ENCODE measurements at regions not wholly inside any gene's neighbourhood (a gene's known extent, or its start where the extent isn't known, plus 50 kb on each side); places are given as distances from the start of the nearest gene placed in this dataset.

DNA sequence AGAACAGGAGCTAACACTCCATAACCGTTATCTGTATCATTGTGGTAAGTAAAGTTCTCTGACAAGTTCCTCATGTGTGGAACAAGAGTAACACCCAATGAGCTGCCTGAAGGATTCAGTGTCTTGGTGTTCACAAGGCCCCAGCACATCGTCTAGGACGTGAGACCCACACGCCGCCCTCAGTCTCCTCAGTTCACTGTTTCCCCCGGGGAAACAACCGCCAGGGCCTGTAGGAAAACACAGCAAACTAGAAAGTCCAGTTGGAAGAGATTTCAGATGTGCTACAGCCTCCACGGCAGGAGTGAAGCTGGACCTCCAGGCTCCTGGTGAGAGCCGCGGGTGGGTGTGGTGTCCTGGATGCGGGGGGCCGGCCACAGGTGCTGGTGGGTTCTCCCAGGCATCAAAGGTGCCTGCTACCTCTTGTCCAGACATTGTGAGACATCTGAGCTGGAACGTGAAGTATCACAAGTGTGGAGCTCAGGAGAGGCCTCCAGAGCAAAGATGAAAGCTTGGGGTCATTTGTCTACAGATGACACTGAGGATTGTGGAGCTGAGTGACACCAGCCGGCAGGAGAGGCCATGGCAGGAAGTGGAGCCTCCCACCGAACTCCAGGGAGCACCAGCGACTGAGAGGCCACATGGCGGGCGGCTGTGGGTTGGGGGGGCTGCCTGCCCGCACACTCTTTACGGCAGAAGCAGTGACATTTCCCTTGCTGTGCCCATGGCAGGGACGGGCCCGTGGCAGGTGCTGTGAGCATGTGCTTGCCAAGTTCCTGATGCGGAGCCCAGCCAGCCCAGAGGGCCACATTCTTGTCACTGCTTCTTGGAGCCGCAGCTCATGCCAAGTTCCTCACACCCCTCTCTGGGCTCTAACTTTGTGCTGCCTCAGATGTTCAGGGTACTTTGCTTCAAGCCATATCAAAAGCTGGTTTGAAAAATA lies 131.2 kb downstream of the TMEM18 start:
- no peak for DNase-seq

DNA sequence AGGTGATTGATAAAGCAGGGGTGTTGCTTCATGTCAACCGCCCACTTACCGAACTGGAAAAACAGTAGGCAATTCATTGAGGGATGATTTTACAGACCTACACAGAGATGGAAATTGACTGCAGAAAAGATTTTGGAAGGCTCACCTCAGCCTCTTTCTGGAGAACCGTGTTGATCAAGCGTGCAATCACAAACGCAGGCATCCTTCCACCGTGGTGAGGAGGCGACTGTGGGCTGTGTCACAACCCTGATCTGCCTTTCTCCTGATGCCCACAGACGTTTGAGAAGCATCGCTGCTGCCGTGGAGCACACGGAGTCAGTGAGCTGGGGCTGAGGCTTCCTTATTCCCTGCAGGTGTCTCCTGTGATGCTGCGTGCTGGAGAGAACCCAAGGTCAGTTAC lies 132.0 kb downstream of the TMEM18 start:
- no peak for DNase-seq

DNA sequence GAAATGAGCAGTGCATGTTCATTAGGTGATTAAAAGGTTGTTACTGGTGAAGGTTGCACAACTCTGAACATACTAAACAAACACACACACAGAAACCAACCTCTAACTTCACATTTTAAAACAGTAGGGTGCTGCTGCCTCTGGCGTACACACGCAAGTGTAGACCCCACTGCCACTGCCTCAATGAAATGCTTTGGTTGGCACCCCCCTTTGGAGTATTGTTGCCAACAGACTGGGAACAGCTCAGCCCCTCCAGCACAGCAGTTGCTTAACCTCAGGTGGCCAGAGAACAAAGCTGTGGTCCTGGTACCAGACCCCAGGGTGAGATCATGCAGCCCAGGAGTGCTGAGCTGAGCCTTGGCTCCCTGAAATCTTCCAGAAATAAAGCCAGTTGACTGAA lies 138.6 kb downstream of the TMEM18 start:
- no peak for DNase-seq

DNA sequence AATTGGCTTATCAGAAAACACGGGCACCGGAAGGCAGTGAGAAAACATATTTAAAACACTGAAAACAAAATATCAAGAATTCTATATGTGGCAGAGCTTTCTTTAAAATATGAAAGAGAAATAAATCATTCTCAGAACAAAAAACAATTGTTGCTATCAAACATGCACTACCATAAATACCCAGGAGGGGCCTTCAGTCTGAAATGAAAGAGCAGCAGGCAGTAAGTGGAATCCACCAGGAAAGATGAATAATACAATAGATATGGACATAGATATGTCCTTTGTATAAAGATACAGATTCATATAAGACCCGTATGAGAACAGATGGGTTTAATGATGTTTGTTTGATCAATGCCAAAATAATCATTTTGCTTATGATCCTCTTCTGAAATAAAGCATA lies 142.0 kb downstream of the TMEM18 start:
- no peak for DNase-seq

DNA sequence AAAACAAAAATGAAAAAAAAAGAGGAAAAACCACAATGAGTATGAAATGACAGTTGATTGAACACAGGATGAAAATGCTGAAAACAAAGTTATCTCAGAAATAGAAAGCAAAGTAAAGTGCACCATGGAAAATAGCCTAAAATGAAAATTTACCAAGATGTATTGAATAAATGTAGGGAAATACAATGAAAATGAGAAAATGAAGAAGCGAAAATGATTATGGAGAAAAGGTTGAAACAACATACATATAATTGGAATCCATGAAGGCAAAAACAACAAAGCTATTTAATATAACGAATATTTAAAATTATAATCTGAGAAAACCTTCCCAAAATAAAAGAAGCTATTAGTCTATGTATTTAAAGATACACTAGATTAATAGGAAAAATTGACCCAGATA lies 147.4 kb downstream of the TMEM18 start:
- DNase-seq = no peak

DNA sequence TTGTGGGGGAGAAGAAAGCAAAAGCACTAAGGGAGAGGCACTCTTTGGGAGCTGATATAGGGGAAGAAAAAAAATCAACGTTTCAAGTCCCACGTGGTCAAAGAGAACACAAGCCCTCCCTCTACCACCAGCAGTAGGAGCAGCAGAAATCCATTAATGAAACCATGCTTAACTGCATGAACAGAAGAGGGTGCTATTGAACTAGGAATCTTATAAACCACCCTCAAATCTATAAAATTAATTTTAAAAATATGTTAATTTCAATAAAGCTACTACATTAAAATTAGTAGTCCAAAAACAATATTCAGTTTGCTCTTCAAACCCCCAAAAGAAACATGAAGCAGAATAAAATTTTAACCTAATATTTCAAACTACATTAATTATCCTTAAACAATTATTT lies 147.8 kb downstream of the TMEM18 start:
- no peak for DNase-seq

DNA sequence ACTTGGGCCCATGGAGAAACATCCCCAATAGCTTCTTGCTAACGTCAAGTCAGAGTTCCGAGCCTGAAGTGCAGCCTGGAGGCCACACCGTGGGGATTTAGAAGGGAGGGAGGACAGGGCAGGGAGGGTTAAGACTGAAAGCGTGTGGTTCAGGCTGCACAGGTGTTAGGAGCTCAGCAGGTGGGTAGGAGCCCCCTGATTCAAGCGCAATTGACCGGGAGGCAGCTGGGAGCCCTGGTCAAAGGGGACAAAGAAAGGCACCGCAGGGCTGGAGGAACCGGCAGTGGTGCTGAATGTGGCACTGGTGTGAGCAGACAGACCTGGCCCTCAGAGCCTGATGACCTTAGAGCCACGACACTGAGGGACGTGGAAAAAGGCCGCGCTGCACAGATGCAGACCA lies 149.6 kb downstream of the TMEM18 start:
- no peak for DNase-seq

DNA sequence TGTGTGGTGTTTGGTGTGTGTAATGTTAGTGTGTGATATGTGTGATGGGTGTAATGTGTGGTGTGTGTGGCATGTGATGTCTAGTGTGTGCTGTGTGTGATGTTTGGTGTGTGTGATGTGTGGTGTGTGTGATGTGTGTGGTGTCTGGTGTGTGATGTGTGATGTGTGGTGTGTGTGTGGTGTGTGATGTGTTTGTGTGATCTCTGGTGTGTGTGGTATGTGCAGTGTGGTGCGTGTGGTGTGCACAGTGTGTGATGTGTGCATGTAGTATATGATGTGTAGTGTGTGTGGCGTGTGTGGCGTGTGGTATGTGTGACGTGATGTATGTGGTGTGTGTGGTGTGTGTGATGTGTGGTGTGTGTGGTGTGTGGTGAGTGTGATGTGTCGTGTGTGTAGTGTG lies 150.3 kb downstream of the TMEM18 start:
- no peak for DNase-seq

DNA sequence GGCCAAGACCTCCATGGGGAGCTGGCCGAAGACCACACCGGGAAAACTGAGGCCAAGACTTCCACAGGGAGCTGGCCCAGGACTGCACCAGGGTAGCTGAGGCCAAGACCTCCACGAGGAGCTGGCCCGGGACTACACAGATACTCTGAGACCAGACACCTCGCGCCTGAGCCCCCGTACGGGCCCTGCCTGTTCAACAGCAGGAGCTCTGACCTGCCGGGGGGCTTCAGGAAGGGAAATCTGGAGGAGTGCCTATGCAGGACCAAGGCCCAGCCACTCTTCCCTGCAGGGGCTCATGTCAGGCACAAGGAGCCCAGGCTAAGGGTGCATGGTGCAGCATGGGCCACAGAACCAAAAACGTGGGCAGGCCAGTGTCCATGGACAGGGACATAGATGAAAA lies 151.6 kb downstream of the TMEM18 start:
- no peak for DNase-seq

DNA sequence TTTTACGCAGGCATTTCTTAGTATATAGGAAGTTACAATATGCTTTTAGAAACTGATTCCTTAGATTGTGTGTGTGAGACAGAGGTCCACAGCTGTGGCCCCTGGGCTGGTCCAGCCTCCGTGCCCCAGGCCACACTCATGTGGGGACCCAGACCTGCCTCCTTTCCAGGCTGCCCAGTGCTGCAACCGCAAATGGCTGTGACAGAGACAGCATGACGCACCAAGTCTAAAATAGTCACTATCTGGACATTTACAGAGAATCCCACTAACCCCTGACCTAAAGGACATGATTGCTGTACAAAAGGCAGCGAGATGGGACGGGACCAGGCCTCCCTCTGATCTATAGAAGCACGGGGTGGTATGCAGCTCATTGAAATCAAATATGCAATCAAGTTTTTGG lies 152.2 kb downstream of the TMEM18 start:
- DNase-seq = no peak

DNA sequence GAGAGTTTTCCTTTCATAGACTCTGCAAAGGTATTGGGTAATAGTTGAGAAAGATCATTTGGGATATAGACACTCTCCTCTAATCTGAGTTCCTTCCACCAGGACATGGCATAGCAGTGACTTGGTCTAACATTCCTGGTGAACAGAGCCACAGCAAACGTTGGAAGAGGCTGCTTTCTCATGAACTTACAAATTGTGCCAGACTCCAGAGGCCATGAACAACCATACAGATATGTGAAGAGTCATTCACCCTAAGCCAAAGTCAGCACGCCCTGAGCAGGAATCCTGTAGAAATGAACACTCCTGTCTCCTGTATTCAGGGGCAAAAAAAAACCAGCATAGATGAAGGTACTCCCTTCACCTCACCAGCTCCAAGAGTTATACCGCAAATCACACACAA lies 152.8 kb downstream of the TMEM18 start:
- no peak for DNase-seq

DNA sequence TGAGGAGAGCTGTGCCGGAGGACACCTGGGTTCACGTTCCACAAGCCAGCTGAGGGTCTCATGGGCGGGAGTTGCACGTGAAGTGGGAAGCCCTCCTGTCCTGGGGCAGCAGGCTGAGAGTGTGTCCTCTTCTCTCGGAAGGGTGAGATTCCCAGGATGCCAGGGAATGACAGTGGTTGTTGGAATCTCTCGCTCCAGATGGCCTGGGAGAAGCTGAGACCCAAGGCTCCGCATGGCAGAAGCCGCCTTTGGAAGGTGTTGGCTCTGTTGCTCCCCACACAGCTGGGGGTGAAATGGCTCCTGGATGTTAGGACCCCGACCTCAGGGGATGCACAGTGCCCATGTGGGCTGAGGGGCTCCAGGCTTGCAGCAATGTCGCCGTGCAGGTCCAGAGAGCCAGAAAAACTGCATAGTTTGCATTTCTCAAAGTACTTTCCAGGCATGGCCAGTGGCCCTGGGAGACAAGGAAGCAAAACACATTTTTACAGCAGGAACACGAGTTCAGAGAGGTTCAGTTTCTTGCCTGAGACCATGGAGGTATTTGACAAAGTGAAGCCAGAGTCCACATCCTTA lies 153.4 kb downstream of the TMEM18 start:
- no peak for DNase-seq

DNA sequence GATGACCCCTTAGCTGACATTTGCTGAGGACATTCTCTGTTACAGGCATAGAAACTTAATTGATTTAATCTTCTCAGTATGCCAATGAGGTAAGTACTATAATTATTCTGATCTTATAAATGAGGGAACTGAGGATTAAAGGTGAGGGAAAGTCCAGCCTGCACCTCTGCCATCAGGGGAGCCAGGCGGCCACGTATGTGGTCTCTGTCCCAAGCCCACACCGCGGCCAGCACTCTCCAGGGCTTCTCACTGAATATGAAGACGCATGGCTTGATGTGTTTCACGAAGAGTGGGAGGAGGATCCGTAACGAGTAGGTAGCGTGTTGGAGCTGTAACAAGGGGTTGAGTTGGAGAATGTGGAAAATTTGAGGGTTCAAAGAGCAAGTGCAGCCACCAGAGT lies 154.4 kb downstream of the TMEM18 start:
- DNase-seq = no peak

DNA sequence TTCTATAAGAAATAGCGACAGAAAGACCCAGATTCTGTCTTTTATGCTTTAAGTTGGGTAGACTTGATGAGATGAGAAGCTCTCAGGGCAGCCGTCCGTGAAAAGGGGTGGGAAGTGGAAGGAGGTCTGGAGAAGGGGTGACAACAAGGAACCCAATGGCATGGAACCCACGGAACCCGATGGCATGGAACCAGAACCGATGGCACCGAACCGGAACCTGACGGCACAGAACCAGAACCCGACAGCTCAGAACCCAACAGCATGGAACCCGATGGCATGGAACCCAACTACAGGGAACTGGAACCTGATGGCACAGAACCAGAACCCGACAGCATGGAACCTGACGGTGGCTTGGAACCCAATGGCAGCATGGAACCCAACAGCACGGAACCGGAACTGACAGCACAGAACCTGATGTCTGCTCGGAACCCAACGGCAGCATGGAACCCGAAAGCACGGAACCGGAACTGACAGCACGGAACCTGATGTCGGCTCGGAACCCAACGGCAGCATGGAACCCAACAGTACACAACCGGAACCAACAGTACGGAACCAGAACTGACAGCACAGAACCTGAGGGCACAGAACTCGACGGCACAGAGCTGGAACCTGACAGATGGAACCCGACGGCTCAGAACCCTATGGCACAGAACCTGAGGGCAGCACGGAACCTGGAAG lies 155.2 kb downstream of the TMEM18 start:
- DNase-seq = no peak

DNA sequence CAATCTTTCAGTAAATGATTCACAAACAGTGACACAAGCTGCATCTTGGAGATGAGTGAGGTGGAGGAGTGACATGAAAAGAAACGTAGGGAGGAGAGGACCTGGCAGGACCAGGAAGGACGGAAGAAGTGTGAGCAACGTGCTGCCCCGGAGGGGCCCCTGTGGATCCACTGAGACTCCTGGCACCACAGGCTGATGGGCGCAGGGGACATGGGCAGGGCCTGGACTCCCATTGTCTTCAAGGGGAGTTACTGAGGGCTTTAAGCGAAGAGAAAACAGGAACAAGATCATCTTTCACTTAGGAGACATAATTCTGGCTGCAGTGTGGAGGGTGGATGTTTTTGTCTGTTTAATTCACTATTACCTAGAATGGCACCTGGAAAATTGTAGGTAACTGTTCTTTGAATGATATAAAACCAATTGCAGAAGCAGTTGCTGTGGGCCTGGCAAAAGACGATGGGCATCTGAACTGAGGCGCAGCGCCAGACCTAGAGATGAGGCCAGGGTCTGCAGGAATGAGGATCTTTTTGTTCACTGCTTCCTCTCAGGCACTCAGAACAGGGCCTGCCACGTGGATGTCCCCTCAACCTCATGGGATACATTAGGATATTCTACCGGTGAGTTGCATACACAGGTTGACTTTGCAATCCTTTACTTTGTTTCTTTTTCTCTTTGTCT lies 156.4 kb downstream of the TMEM18 start:
- DNase-seq = no peak

DNA sequence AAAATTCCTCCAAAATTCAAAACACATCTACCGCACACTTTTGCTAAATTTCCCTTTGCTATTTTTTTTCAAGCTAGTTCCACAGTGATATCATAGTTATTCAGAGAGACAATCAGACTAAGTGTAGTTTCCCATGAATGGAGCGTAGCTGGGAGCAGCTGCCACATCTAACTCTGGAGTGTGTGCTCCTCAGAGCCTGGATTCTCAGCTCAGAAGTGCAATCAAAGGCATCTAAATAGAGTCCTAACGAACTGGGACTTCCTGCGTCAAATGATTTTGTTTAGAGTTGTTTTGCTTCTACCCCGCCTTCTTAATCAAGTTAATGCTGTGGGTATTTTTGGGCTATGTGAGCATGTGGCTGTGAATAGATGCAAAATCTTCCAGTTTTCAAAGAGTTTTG lies 160.3 kb downstream of the TMEM18 start:
- DNase-seq = no peak

DNA sequence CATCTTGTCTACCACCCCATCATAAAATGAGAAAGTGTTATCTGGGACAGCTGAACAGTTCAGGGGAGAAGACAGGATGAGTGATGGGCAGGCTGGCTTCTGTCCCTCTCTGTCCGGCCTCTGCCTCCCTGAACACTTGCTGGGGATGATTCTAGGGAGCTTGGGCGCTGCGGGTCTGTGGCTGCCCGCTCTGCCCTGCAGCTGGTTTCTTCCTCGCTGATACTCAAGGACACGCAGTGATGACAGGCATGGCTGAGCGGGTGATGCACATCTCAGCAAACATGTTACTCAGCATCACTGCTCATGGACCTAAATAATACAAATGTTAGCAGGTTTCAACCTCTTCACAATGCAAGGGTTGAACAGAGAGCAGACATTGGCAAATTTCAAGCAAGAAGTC lies 161.1 kb downstream of the TMEM18 start:
- no peak for DNase-seq

DNA sequence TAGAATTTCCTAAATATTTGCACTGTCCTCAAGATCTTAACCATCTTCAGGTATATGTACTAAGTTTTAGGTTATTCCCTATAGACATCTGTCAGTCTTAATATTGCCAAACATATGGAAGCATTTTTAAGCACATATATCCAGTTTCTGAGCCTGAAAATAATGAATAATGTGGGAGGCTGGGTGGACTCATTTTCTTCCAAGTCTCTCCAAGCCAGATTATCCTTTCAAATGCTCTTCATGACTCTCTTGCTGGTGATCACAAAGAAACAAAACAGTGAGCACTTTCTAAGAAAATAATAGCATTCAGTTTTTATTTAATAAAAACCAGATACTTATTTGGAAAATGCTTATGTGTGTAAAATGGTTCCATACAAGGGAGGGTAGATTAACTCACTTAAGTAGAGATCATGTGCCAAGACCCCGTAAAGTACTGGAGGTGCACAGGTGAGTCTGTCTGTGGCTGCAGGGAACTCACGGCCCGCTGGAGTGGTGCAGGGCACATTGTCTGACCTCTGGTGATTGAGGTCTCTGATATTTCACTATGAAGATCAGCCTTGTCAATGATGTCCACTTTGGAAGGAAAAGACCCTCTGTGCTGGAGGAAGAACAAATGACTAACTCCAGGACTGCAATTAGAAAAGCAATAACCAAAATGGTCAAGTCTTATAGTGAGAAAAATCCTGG lies 161.6 kb downstream of the TMEM18 start:
- no peak for DNase-seq

DNA sequence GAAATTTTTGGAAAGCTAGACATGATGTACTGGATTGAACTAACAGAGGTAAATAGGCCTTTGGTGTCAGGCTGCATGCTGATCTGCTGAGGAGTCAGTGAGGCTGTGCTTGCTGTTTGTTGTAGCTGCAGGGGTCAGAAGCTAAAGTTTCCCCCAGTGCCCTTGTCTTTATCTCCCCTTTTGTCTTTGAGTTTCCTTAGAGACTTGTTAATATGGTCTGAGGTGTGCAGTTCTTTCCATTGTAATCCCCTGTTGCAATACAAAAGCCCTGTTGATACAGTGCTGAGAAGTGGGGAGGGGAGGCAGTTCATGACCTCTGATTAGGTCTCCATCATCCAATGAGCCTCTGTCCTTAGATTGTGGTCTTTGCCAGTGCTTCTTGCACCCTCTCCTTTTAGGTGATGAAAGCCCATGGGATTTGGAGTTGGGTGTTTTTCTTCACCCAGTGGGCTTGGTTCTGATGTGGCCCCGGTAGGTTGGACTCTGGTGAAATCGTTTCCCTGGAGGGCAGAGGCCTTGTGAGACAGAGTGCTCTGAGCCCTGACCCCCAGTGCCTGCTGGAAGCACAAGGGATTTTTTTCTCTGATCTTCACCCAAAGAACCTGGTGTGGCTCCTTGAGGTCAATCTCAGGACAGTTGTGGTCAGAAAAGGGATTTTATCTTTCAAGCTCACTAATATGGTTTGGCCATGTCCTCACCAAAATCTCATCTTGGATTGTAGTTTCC lies 163.1 kb downstream of the TMEM18 start:
- DNase-seq = no peak

DNA sequence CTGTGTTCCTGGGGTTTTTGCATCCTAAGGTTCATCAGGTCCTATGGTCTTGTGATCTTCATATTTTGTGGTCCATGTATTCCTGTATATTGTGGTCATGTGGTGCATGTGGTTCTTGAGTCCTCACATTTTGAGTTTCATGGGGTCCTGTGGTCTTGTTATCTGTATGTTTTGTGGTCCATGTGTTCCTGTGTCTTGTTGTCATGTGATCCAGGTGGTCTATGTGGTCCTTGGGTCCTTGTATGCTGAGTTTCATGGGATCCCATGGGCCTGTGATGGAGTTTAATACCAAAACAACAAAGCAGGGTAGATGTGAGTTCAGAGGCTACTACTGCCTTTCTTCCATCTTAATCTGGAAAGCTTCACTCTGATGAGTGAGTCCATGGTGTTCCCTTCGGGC lies 166.4 kb downstream of the TMEM18 start:
- DNase-seq = no peak

DNA sequence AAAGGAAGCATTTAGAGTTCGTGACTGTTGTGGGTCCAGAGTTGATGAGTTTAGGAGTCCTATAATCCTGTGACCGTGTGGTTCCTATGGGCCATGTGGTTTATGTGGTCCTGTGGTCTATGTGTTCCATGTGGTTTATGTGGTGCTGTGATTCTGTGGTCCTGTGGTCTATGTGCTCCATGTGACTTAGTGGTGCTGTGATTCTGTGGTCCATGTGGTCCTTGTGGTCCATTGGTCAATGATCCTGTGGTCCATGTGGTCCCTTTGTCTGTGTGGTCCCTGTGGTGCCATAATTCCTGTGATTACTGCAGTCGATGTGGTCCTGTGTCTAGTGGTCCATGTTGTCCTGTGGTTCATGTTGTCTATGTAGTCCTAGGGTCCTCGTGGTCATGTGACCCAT lies 167.3 kb downstream of the TMEM18 start:
- DNase-seq = no peak

DNA sequence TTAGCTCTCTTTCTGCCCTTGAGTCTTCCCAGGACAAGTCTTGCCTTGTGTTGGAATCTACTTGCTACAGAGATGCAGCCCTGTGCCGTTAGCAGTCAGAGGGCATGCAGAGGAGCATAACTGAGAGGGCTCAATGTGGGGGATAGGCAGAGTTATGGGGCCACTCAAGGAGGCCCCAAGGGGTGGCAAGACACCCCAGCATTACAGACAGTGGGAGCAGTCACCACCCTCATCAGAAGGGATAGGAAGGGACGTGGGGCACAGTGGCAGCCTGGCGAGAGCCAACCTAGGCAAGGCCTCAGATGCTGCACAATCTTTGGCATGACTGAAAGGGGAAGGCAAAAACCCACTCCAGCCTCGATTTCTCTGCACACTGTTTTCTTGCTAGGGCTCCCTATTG lies 169.1 kb downstream of the TMEM18 start:
- no peak for DNase-seq

Data from activated CD4-positive, CD25-positive, alpha-beta regulatory T cell treated with anti-CD3 and anti-CD28 coated beads, Interleukin-2, amount 50 U/mL, for 72 hours (primary cell).